GM12892 (cell line): ENCODE measurements at regions not wholly inside any gene's neighbourhood (a gene's known extent, or its start where the extent isn't known, plus 50 kb on each side); places are given as distances from the start of the nearest gene placed in this dataset.

Source experiments
- POLR2A ChIP-seq: IDR thresholded peaks from 2 replicates; pipeline ENCODE4 v1.6.1; 2011; ENCODE audit warnings: low read depth, low read length, control low read depth
- POLR2AphosphoS5 ChIP-seq: IDR thresholded peaks from 2 replicates; pipeline ENCODE4 v1.6.1; 2011; ENCODE audit warnings: low read depth, low read length, control low read depth
- TAF1 ChIP-seq: IDR thresholded peaks from 2 replicates; pipeline ENCODE4 v1.6.1; 2011; ENCODE audit warnings: low read depth, mild to moderate bottlenecking, control low read depth, low read length, borderline replicate concordance

GRCh38 chrX:97858592-97858991 lies 974.9 kb downstream of the RPA4 start:
- TF ChIP-seq POLR2AphosphoS5 (no peak), POLR2A (no peak), TAF1 (no peak)
